ENCODE measurements at regions not wholly inside any gene's neighbourhood (a gene's known extent, or its start where the extent isn't known, plus 50 kb on each side); places are given as distances from the start of the nearest gene placed in this dataset.
A peak's percentile ranks its signal among the peaks of the same experiment; 100 is the strongest.

DNA sequence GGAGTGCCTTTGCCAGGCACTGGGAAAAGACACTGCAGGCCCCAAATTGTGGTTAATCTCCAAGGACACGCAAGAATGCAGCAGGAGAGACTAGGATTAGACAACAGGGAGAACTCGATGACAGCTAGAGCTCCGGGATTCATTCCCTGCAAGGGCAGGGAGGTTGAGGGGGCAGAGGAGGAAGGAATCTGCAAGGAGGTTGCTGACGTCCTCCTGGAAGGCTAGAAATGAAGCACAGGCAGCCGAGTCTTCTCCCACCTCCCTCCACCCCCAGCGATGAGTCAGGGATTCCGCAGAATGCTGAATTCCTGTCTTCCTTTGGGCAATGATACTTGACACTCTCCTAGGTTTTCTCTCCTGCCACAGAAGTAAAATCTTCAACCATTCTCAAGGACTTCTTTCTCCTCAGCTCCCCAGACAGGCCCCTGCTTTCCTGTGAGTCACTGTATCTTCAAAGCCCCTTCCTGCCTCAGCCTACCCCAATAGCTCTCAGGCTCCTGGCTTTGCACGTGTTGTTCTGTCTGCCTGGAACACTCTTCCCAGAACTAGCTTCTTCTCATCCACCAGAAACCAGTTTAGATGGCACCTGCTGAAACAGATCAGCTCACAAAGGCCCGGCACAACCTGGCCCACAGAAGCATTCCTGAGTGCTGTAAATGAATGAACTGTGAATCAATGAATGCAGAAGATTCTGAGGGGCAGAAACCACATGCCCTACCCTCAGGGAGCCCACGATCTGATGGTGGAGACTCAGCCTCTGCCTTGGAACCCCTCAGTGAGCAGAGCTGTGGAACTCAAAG is 85.6 kb downstream of the MRPL14 start (continued):
- 0 out of 2 replicates have a peak, but pooled peaks have one; percentile 33 for TF ChIP-seq ZNF354B (CRISPR knock-in tag; IDR thresholded peaks at IDR 0.05)
- TF ChIP-seq E2F3 (CRISPR knock-in tag; IDR thresholded peaks at IDR 0.05): no peak
- no peak for TF ChIP-seq ZNF140 (CRISPR knock-in tag; IDR thresholded peaks at IDR 0.05)
- TF ChIP-seq ZFPM2 (CRISPR knock-in tag; IDR thresholded peaks at IDR 0.05): no peak
- TF ChIP-seq, protein P1, sequence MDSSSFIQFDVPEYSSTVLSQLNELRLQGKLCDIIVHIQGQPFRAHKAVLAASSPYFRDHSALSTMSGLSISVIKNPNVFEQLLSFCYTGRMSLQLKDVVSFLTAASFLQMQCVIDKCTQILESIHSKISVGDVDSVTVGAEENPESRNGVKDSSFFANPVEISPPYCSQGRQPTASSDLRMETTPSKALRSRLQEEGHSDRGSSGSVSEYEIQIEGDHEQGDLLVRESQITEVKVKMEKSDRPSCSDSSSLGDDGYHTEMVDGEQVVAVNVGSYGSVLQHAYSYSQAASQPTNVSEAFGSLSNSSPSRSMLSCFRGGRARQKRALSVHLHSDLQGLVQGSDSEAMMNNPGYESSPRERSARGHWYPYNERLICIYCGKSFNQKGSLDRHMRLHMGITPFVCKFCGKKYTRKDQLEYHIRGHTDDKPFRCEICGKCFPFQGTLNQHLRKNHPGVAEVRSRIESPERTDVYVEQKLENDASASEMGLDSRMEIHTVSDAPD (CRISPR knock-in tag; IDR thresholded peaks at IDR 0.05): no peak
- TF ChIP-seq RERE (CRISPR knock-in tag; IDR thresholded peaks at IDR 0.05; ENCODE audit: borderline replicate concordance): no peak
- no peak for TF ChIP-seq SIX5 (IDR thresholded peaks at IDR 0.05; ENCODE audit: borderline replicate concordance in 1 of 2, insufficient read depth in 1 of 2, low read depth in 1 of 2, low read length in 2 of 2)
- TF ChIP-seq RCOR1 (IDR thresholded peaks at IDR 0.05; ENCODE audit: borderline replicate concordance in 1 of 2, low read depth in 2 of 2, low read length in 2 of 2): peak in 1 of 2 experiments; percentile 61; a peak in 1 of 4 replicates
- 0 out of 2 replicates have a peak, but pooled peaks have one; percentile 62 for TF ChIP-seq HSF4 (CRISPR knock-in tag; IDR thresholded peaks at IDR 0.05; ENCODE audit: borderline replicate concordance)
- TF ChIP-seq, protein P2, sequence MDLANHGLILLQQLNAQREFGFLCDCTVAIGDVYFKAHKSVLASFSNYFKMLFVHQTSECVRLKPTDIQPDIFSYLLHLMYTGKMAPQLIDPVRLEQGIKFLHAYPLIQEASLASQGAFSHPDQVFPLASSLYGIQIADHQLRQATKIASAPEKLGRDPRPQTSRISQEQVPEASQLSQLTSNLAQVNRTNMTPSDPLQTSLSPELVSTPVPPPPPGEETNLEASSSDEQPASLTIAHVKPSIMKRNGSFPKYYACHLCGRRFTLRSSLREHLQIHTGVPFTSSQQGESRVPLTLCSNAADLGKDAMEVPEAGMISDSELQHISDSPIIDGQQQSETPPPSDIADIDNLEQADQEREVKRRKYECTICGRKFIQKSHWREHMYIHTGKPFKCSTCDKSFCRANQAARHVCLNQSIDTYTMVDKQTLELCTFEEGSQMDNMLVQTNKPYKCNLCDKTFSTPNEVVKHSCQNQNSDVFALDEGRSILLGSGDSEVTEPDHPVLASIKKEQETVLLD (IDR thresholded peaks at IDR 0.05): peak; percentile 31; the same call in 1 of the 2 replicates
- peak; percentile 73; the same call in 1 of the 2 replicates for TF ChIP-seq ZNF766 (CRISPR knock-in tag; conservative IDR thresholded peaks at IDR 0.05)
- TF ChIP-seq KLF1 (tag; IDR thresholded peaks at IDR 0.05): no peak
- no peak for TF ChIP-seq YBX1 (IDR thresholded peaks at IDR 0.05)
- TF ChIP-seq, protein P3, sequence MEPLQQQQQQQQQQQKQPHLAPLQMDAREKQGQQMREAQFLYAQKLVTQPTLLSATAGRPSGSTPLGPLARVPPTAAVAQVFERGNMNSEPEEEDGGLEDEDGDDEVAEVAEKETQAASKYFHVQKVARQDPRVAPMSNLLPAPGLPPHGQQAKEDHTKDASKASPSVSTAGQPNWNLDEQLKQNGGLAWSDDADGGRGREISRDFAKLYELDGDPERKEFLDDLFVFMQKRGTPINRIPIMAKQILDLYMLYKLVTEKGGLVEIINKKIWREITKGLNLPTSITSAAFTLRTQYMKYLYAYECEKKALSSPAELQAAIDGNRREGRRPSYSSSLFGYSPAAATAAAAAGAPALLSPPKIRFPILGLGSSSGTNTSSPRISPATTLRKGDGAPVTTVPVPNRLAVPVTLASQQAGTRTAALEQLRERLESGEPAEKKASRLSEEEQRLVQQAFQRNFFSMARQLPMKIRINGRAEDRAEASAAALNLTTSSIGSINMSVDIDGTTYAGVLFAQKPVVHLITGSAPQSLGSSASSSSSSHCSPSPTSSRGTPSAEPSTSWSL (CRISPR knock-in tag; IDR thresholded peaks at IDR 0.05; ENCODE audit: borderline replicate concordance): no peak
- TF ChIP-seq KAT8 (IDR thresholded peaks at IDR 0.05; ENCODE audit: low read depth): no peak

All from K562 (cell line).